Lower leg skin (tissue), 3 donors: ENCODE measurements at regions not wholly inside any gene's neighbourhood (a gene's known extent, or its start where the extent isn't known, plus 50 kb on each side); places are given as distances from the start of the nearest gene placed in this dataset.

Experiments used
- POLR2A ChIP-seq, 2 donors: fragments of 450-650 bp; IDR thresholded peaks; one replicate each; pipeline ENCODE4 v1.6.1; 2016 to 2017; ENCODE audit warnings: antibody characterized with exemption in 2 of 2, mild to moderate bottlenecking in 1 of 2, moderate library complexity in 1 of 2
- TF ChIP-seq, protein P1 (sequence below), 3 donors: fragments of 450-650 bp; IDR thresholded peaks; one replicate each; pipeline ENCODE4 v1.5.1; 2016; ENCODE audit warnings: antibody characterized with exemption in 3 of 3, mild to moderate bottlenecking in 3 of 3, moderate library complexity in 2 of 3

GRCh38 chr18:55090564-55091188 is 131.4 kb upstream of the CCDC68 start:
- TF ChIP-seq, protein P1, sequence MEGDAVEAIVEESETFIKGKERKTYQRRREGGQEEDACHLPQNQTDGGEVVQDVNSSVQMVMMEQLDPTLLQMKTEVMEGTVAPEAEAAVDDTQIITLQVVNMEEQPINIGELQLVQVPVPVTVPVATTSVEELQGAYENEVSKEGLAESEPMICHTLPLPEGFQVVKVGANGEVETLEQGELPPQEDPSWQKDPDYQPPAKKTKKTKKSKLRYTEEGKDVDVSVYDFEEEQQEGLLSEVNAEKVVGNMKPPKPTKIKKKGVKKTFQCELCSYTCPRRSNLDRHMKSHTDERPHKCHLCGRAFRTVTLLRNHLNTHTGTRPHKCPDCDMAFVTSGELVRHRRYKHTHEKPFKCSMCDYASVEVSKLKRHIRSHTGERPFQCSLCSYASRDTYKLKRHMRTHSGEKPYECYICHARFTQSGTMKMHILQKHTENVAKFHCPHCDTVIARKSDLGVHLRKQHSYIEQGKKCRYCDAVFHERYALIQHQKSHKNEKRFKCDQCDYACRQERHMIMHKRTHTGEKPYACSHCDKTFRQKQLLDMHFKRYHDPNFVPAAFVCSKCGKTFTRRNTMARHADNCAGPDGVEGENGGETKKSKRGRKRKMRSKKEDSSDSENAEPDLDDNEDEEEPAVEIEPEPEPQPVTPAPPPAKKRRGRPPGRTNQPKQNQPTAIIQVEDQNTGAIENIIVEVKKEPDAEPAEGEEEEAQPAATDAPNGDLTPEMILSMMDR (IDR thresholded peaks at IDR 0.05): no peak
- no peak for TF ChIP-seq POLR2A (IDR thresholded peaks at IDR 0.05)
